ENCODE measurements at regions not wholly inside any gene's neighbourhood (a gene's known extent, or its start where the extent isn't known, plus 50 kb on each side); places are given as distances from the start of the nearest gene placed in this dataset.
"Not testable (repeated sequence)": the region's sequence is repeated elsewhere in the genome, so short reads cannot be mapped to it uniquely, and the experiment has no call there.

DNA sequence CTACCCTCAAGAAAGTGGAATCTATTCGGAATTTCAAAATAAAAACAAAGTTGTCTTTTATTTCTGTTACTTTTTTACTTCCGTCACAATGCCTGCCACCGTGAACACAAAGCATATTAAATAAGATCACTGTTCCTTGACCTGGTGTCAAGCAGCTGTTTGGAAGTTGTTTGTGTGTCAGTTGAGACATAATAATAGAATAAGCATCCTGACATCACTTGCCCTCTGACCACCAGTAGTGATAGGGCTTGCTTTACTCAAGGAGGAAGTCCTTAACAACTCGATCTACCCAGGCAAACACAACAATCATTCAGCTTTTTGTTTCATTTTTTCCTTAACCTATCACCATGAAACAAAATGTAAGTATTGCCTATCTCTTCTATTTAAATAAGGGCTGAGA is 454.4 kb upstream of the RASGRP1 start:
- H3K36me3 Mint-ChIP-seq (ENCODE audit: low read depth): no peaks in the 10 kb centered on the region
- H3K9me3 Mint-ChIP-seq: no peaks in the 10 kb centered on the region
- H3K4me1 Mint-ChIP-seq: peaks cover 3% of the 10 kb centered on the region
- H3K27me3 Mint-ChIP-seq: peaks cover 20% of the 10 kb centered on the region
- H3K27ac Mint-ChIP-seq: no peak overlapping the region
- no peak for ATAC-seq (replicated peaks)
- H3K4me3 Mint-ChIP-seq: no peak overlapping the region

DNA sequence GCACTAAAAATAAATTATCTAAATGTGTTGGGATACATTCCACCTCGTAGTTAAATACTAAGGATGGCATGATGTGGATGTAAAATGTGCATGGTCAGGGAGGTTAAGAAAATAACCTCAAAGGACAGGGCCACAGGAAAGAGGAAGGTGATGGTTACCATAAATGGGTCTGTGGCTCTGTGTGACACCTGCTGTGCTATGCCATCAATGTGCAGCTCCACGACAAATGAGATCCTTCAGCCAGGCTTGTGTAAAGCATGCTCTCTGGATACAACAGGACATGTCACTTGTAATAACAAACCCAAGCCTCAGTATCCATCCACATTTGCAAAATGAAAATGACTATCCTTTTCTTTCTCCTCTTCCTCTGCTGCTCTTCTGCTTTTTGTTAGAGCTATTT is 456.7 kb upstream of the RASGRP1 start:
- peaks cover 3% of the 10 kb centered on the region for H3K4me1 Mint-ChIP-seq
- peaks cover 28% of the 10 kb centered on the region for H3K27me3 Mint-ChIP-seq
- no peaks in the 10 kb centered on the region for H3K9me3 Mint-ChIP-seq
- H3K36me3 Mint-ChIP-seq (ENCODE audit: low read depth): no peaks in the 10 kb centered on the region
- no peak overlapping the region for H3K27ac Mint-ChIP-seq
- H3K4me3 Mint-ChIP-seq: no peak overlapping the region
- no peak for ATAC-seq (replicated peaks)

DNA sequence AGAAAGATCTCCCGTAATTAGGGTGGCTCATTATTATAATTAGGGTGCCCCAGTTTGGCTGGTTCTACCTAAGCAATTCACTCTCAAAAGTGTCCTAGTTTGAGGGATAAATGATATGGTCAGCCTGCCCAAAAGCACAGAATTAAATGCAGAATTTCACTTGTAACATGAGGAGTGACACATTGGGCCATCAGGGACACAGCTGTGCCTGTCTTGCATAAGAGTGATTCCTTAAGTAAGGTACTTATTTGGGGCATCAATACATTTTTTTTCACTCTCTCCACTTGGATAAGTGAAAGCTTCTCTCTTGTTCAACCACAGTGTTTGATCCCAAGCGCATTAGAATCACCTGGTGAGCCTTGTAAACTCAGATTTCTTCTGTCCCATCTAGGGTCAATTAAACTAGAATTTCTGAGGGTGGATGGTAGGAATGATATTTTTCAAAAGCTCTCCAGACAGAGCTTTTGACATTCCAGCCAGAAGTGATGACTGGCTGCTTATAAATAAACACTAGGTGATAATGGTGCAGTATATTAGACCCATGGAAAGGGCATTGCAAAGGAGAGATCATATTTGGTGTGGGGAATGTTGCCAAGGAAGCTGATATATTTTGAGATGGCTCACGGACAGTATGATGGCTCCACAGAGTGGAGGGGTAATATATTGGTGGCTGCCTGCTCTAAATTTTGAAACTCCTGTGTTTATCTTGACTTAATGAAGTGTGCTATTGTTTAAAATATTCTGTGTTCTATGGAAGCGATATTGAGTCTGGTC is 458.1 kb upstream of the RASGRP1 start:
- Mint-ChIP-seq H3K4me1 (peaks cover 3% of the 10 kb centered on the region), H3K9me3 (no peaks in the 10 kb centered on the region), H3K27ac (no peak overlapping the region), H3K27me3 (peaks cover 28% of the 10 kb centered on the region), H3K36me3 (ENCODE audit: low read depth) (no peaks in the 10 kb centered on the region), H3K4me3 (no peak overlapping the region)
- ATAC-seq (replicated peaks): no peak

DNA sequence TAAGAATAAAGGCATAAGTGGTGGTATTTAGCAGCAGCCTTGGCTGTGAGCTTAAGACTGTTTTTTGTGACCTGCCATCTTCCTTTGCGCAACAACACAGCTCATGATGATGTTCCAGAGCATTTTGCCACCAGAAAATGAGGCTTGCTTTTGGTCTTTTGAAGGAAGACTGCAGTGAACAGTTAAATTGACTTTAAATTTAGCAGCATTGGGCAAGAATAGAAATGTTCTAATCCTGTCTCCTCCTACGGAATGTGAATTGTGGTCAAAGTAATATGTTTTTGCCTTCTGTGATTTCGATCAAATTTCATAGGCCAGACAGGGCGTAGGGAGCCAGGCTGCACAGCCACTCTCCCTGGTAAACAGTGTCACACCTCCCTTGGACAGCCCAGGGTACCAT is 460.7 kb upstream of the RASGRP1 start:
- Mint-ChIP-seq H3K27me3 (peaks cover 15% of the 10 kb centered on the region), H3K27ac (no peak overlapping the region), H3K9me3 (no peaks in the 10 kb centered on the region), H3K4me1 (peaks cover 3% of the 10 kb centered on the region), H3K4me3 (no peak overlapping the region), H3K36me3 (ENCODE audit: low read depth) (no peaks in the 10 kb centered on the region)
- ATAC-seq (replicated peaks): no peak

DNA sequence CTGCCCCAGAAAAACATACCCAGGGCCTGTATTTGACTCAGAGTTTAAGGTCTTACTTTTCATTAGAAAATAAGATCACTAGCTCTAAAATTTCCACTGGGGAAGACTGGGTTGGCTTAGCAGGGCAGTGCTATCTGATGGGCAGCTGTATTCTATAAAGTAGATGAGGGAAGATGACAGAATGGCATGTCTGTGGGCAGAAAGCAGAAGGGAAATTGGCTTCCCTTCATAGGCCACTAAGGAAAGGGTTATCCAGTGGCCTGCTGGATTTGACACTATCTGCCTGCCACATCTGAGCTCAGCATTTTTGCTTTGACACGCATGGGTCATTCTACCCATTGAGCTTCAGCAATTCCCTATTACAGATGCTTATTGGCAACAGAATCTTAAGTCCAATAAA is 461.3 kb upstream of the RASGRP1 start:
- Mint-ChIP-seq H3K4me3 (no peak overlapping the region), H3K27me3 (peaks cover 15% of the 10 kb centered on the region), H3K9me3 (no peaks in the 10 kb centered on the region), H3K36me3 (ENCODE audit: low read depth) (no peaks in the 10 kb centered on the region), H3K4me1 (peaks cover 3% of the 10 kb centered on the region), H3K27ac (no peak overlapping the region)
- ATAC-seq (replicated peaks): no peak

DNA sequence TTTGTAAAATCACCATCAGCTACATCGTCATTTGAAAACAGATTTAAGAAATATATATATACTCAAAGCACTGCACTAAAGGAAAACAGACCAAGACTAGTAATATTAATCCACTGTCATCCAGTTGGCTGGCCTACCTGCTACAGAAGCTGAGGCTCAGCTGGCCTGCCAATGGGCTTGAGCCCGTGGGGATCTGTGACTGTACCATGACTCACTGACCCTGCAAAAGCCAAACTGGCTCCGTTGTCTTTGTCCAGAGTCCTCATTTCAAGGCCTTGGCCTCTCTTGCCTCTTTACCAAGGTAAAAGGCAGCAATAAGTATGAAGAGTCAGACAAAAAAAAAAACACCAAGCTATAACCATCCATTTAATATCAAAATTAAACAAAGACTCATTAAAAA is 463.5 kb upstream of the RASGRP1 start:
- ATAC-seq (replicated peaks): no peak
- H3K4me3 Mint-ChIP-seq: no peak overlapping the region
- no peak overlapping the region for H3K27ac Mint-ChIP-seq
- no peaks in the 10 kb centered on the region for H3K9me3 Mint-ChIP-seq
- H3K27me3 Mint-ChIP-seq: peaks cover 10% of the 10 kb centered on the region
- H3K4me1 Mint-ChIP-seq: no peaks in the 10 kb centered on the region
- no peaks in the 10 kb centered on the region for H3K36me3 Mint-ChIP-seq (ENCODE audit: low read depth)

DNA sequence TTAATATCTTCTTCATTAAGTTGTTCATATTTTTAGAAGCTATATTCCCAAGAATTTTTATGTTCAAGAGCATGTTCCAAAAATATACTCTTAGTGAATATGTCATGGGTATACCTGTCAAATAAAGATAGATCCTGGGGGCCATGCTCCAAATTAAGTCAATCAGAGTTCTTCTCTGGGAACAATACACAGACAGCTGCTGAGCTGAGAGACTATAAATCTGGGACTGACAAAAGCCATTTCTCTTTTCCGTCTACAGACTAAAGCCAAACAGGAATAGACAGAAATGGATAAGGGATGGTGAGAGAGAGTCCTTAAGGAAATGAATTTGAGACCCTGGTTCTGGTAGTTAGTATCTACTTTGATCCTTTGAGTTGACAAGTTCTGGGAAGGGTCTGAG is 465.1 kb upstream of the RASGRP1 start:
- H3K27me3 Mint-ChIP-seq: peaks cover 5% of the 10 kb centered on the region
- no peaks in the 10 kb centered on the region for H3K36me3 Mint-ChIP-seq (ENCODE audit: low read depth)

DNA sequence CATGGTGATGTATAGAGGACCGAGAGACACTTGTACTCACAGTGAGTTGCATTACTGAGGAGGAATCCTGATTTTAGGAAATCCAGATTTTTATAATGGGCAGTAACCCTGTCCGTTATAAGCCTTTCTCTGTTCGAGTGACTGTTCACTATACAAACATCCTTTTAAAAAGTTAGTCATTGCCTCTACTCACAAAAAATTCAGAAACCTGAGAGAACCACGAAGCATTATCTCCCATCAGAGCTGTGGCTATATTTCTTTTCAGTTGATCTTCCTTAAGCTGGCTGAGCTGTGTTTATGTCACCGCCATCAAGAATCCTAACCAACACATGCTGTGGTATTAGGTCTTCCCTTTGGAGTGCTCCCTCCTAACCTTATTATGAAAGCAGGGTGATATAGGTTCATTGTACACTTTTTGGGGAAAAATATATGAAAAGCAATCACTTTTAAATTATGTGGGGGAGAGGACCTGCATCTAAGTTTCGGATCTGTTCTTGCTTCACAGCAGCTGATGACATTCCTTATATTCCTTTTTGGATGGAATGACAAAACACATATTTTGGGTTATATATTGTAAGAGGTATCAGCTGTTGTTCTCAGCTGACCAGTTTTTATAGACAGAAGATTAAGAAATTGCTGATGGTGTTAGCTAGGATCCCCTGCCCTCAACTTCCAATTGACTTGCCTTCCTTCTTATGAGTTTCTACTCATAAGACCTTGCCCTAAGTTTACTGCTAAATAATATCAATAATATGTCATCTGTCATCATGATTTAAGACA is 465.9 kb upstream of the RASGRP1 start:
- H3K36me3 Mint-ChIP-seq (ENCODE audit: low read depth): no peaks in the 10 kb centered on the region
- peaks cover 4% of the 10 kb centered on the region for H3K27me3 Mint-ChIP-seq
- H3K27ac Mint-ChIP-seq: no peak overlapping the region
- ATAC-seq (replicated peaks): no peak
- H3K4me3 Mint-ChIP-seq: no peak overlapping the region
- no peaks in the 10 kb centered on the region for H3K9me3 Mint-ChIP-seq
- H3K4me1 Mint-ChIP-seq: no peaks in the 10 kb centered on the region

More for the DNA sequence above, 465.1 kb upstream of the RASGRP1 start:
- Mint-ChIP-seq H3K27ac (no peak overlapping the region), H3K4me3 (no peak overlapping the region), H3K9me3 (no peaks in the 10 kb centered on the region), H3K4me1 (no peaks in the 10 kb centered on the region)
- no peak for ATAC-seq (replicated peaks)

DNA sequence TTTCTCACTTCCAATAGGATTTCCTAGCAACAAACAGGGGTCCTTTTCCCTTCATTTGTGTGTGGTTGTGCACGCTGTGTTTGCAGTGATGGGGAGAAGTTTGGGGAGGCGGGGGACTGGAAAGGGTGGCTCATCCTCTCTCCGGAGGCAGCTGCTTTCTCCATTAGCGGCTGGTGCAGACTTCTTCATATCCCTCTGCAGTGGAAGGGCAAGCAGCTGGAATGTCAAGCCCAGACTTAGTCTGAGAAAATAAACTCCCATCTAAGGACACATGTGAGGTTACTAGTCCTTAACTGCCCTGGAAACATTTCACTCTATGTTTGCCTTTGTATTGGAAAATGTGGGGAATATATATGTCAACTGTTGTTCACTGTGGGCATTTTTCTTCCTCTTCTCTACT is 467.0 kb upstream of the RASGRP1 start:
- Mint-ChIP-seq H3K36me3 (ENCODE audit: low read depth) (no peaks in the 10 kb centered on the region), H3K27me3 (no peaks in the 10 kb centered on the region), H3K27ac (no peak overlapping the region), H3K4me1 (no peaks in the 10 kb centered on the region), H3K4me3 (no peak overlapping the region), H3K9me3 (no peaks in the 10 kb centered on the region)
- no peak for ATAC-seq (replicated peaks)

DNA sequence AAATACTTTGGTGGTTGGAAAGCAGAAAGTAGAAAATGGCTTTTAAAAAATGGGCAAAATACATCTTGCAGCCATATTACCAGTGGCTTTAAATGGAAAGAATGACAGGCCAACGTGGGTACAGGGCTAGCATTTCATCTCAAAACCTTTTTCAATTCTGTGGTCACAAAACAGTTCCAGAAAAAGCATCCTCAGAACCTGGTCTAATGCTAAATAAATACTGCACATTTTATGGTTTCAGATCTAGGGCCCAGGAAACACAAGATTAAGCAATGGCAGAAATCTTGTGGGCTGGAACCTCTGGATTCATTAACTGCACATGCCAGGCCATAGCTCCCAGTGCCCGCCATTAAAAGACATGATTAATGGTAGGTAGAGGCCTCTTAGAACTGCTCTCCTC is 470.2 kb upstream of the RASGRP1 start:
- no peak for ATAC-seq (replicated peaks)
- Mint-ChIP-seq H3K27ac (no peak overlapping the region), H3K4me3 (no peak overlapping the region), H3K36me3 (ENCODE audit: low read depth) (no peaks in the 10 kb centered on the region), H3K9me3 (no peaks in the 10 kb centered on the region), H3K4me1 (no peaks in the 10 kb centered on the region), H3K27me3 (peaks cover 4% of the 10 kb centered on the region)

DNA sequence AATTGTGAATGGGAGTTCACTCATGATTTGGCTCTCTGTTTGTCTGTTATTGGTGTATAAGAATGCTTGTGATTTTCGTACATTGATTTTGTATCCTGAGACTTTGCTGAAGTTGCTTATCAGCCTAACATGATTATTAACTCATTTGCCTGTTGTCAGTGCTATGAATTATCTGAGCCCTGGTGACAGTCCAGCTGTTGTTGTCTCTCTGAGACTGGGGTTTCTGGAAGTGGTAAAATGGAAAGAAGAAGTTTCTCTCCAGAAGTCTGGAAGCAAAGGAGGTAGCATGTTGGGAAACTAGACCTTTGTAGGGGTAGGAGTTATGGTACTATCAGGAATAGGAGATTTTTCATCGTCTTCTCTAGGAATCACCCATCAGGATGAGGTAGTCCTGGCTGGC is 473.0 kb upstream of the RASGRP1 start:
- ATAC-seq (replicated peaks); H3K27ac Mint-ChIP-seq; H3K9me3 Mint-ChIP-seq; H3K4me1 Mint-ChIP-seq; H3K4me3 Mint-ChIP-seq; H3K36me3 Mint-ChIP-seq (ENCODE audit: low read depth): not testable (repeated sequence)
- H3K27me3 Mint-ChIP-seq: peaks cover 11% of the 10 kb centered on the region

DNA sequence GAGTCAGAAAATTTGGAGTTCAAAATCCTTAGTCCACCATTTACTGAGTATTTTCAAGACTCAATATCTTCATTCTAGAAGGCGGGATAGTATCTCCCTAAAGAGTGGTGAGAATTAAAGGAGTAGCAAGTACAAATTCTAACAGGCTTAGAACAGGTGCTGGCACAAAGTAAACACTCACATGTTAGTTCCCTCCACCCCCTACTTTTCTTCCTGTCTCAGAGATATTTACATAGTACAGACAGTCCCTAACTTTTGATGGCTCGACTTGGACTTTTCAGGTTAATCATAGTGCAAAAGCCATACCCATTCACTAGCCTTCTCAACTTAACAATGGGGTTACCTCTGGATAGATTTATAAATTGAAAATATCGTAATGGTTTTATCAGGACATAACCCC is 476.2 kb upstream of the RASGRP1 start:
- Mint-ChIP-seq H3K4me1 (no peaks in the 10 kb centered on the region), H3K4me3 (no peak overlapping the region), H3K9me3 (no peaks in the 10 kb centered on the region), H3K27ac (no peak overlapping the region), H3K36me3 (ENCODE audit: low read depth) (no peaks in the 10 kb centered on the region), H3K27me3 (peaks cover 16% of the 10 kb centered on the region)
- ATAC-seq (replicated peaks): no peak

DNA sequence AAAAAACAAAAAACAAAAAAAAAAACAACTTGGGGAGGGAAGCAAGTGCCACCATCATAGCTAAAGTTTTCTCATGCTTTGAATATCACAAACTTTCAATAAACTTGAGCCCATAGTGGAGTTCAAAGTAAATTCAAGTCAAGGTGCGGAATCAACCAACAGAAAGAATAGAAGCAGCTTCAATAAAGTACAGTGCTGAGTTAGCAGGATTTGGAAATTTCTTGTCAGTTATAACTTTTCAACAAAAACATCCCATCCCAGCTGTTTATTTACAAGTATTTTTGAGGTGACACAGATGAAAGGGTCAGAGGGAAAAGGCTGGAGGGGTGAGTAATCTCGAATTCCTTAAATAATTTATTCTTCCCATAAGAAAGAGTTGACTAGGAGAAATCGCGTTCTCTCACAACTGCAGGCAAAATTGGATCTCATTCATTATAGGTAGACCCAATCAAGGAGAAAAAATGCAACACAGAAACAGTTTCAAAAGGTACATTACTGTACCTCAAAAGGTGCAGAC is 477.4 kb upstream of the RASGRP1 start:
- no peaks in the 10 kb centered on the region for H3K9me3 Mint-ChIP-seq
- H3K36me3 Mint-ChIP-seq (ENCODE audit: low read depth): no peaks in the 10 kb centered on the region
- ATAC-seq (replicated peaks): no peak
- H3K4me3 Mint-ChIP-seq: no peak overlapping the region
- peaks cover 16% of the 10 kb centered on the region for H3K27me3 Mint-ChIP-seq
- H3K27ac Mint-ChIP-seq: no peak overlapping the region
- no peaks in the 10 kb centered on the region for H3K4me1 Mint-ChIP-seq

DNA sequence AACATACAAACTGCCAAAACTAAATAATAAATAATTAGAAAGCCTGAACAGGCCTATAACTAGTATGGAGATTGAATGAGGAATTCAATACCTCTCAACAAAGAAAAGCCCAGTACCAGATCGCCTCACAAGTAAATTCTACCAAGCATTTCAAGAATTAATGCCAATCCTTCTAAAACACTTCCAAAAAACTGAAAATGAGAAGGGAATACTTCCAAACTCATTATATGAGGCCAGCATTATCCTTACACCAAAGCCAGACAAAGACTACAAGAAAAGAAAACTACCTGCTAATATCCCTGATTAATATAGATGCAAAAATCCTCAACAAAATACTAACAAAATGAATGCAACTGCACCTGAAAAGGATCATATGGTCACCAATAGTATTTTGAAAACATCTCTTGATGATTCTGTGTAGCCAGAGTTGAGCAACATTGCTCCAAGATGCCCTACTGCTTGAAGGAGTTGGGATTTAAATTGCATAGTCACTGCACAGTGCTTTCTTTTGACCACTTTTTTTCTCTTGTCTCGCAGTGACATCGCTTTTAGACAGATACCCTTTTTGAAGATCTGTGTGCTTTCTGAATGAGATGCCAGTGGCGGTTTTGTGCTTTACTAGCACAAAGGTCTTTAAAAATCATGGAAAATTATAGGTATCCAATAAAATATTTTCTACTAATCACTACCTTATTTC is 487.2 kb upstream of the RASGRP1 start:
- Mint-ChIP-seq H3K36me3 (ENCODE audit: low read depth) (no peaks in the 10 kb centered on the region), H3K9me3 (peaks cover 12% of the 10 kb centered on the region), H3K27me3 (peaks cover 4% of the 10 kb centered on the region), H3K4me3 (no peak overlapping the region), H3K27ac (no peak overlapping the region), H3K4me1 (no peaks in the 10 kb centered on the region)
- ATAC-seq (replicated peaks): no peak

DNA sequence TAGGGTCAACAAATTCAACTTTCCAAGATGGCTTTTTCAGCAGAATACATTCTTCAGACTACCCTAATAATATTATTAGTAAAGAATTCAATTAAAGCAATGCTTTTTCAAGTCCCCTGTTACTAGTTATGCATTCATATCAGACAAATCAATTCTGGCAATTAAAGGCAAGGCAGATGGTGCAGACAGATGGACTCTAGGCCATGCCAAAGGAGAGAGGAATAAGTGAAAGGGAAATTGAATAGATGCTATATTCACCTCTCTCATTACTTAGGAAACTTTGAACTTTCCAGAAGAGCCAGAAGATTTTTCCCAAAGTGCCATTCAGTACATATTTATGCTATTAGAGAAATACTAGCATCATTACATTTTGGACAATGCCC is 487.7 kb upstream of the RASGRP1 start:
- Mint-ChIP-seq H3K27me3 (peaks cover 4% of the 10 kb centered on the region), H3K4me3 (no peak overlapping the region), H3K36me3 (ENCODE audit: low read depth) (no peaks in the 10 kb centered on the region), H3K4me1 (no peaks in the 10 kb centered on the region), H3K9me3 (peaks cover 12% of the 10 kb centered on the region), H3K27ac (no peak overlapping the region)
- ATAC-seq (replicated peaks): no peak
